Osteoblast (primary cell): ENCODE measurements at regions not wholly inside any gene's neighbourhood (a gene's known extent, or its start where the extent isn't known, plus 50 kb on each side); places are given as distances from the start of the nearest gene placed in this dataset.

ENCODE experiments used
- DNase-seq: peaks from one replicate; pipeline ENCODE4 v3.0.0; 2011; ENCODE audit warnings: low spot score, mixed read lengths; ENCODE audit not compliant: insufficient read length; ENCODE audit errors: missing footprints
- H2AFZ ChIP-seq: 2 replicates; pipeline ENCODE4 v1.6.0; 2011; ENCODE audit warnings: mild to moderate bottlenecking, low read length
- H3K27ac ChIP-seq: 2 replicates; pipeline ENCODE4 v1.5.1; 2011; ENCODE audit warnings: mild to moderate bottlenecking, low read depth, low read length, moderate library complexity
- H3K27me3 ChIP-seq: 2 replicates; pipeline ENCODE4 v1.6.0; 2012; ENCODE audit warnings: mild to moderate bottlenecking, control low read depth, inconsistent platforms, low read length, moderate library complexity; ENCODE audit not compliant: insufficient read depth
- H3K36me3 ChIP-seq: 2 replicates; pipeline ENCODE4 v1.5.1; 2011; ENCODE audit warnings: mild to moderate bottlenecking, low read length, control low read depth, moderate library complexity; ENCODE audit not compliant: insufficient read depth
- H3K4me1 ChIP-seq: 2 replicates; pipeline ENCODE4 v1.5.1; 2011; ENCODE audit warnings: mild to moderate bottlenecking, low read length, control low read depth, moderate library complexity; ENCODE audit not compliant: insufficient read depth
- H3K4me2 ChIP-seq: 2 replicates; pipeline ENCODE4 v1.6.0; 2011; ENCODE audit warnings: mild to moderate bottlenecking, low read length; ENCODE audit not compliant: insufficient read depth
- H3K4me3 ChIP-seq: fragments of 200-600 bp; sonication (generic); 3 replicates; pipeline ENCODE4 v1.5.1; 2012; ENCODE audit warnings: mild to moderate bottlenecking, low read length, inconsistent platforms; ENCODE audit not compliant: insufficient read depth
- H3K79me2 ChIP-seq: 2 replicates; pipeline ENCODE4 v1.6.0; 2012; ENCODE audit warnings: mild to moderate bottlenecking, low read length, control low read depth, inconsistent platforms; ENCODE audit not compliant: insufficient read depth
- H3K9me3 ChIP-seq: 2 replicates; pipeline ENCODE4 v1.5.1; 2011; ENCODE audit warnings: low read depth, low read length, control low read depth
- H4K20me1 ChIP-seq: 2 replicates; pipeline ENCODE4 v1.6.0; 2012; ENCODE audit warnings: mild to moderate bottlenecking, low read length, control low read depth; ENCODE audit not compliant: insufficient read depth
- CTCF ChIP-seq: IDR thresholded peaks from 2 replicates; pipeline ENCODE4 v1.5.1; 2011; ENCODE audit warnings: mild to moderate bottlenecking, low read depth, low read length, moderate library complexity; ENCODE audit errors: extremely low read depth

GRCh38 chr18:27556741-27557140 is 371.6 kb upstream of the CHST9 start:
- H3K4me3 ChIP-seq, result no peak overlapping the region
- no peak overlapping the region for H2AFZ ChIP-seq
- H3K27me3 ChIP-seq, result no peaks in the 10 kb centered on the region
- H3K36me3 ChIP-seq, result no peaks in the 10 kb centered on the region
- H3K9me3 ChIP-seq, result no peaks in the 10 kb centered on the region
- no peaks in the 10 kb centered on the region for H4K20me1 ChIP-seq
- no peak for DNase-seq
- no peak for TF ChIP-seq CTCF
- H3K4me1 ChIP-seq, result no peaks in the 10 kb centered on the region
- no peaks in the 10 kb centered on the region for H3K79me2 ChIP-seq
- H3K4me2 ChIP-seq, result no peak overlapping the region
- H3K27ac ChIP-seq, result no peak overlapping the region

GRCh38 chr18:27549335-27550039 is 364.4 kb upstream of the CHST9 start:
- H4K20me1 ChIP-seq, result no peaks in the 10 kb centered on the region
- H3K36me3 ChIP-seq, result no peaks in the 10 kb centered on the region
- H3K27ac ChIP-seq, result no peak overlapping the region
- no peak overlapping the region for H2AFZ ChIP-seq
- H3K79me2 ChIP-seq, result no peaks in the 10 kb centered on the region
- H3K9me3 ChIP-seq, result no peaks in the 10 kb centered on the region
- H3K4me1 ChIP-seq, result no peaks in the 10 kb centered on the region
- no peak overlapping the region for H3K4me3 ChIP-seq
- H3K4me2 ChIP-seq, result no peak overlapping the region
- DNase-seq, result no peak
- no peaks in the 10 kb centered on the region for H3K27me3 ChIP-seq
- TF ChIP-seq CTCF, result no peak

GRCh38 chr18:27546991-27547390 is 361.9 kb upstream of the CHST9 start:
- Histone ChIP-seq H3K4me1 (no peaks in the 10 kb centered on the region), H3K27me3 (no peaks in the 10 kb centered on the region), H3K36me3 (no peaks in the 10 kb centered on the region), H3K27ac (no peak overlapping the region), H3K9me3 (no peaks in the 10 kb centered on the region), H3K4me3 (no peak overlapping the region), H4K20me1 (no peaks in the 10 kb centered on the region), H3K4me2 (no peak overlapping the region), H2AFZ (no peak overlapping the region), H3K79me2 (no peaks in the 10 kb centered on the region)
- no peak for DNase-seq
- no peak for TF ChIP-seq CTCF

GRCh38 chr18:27544206-27544605 is 359.1 kb upstream of the CHST9 start:
- Histone ChIP-seq H3K27me3 (no peaks in the 10 kb centered on the region), H3K27ac (no peak overlapping the region), H3K4me2 (no peak overlapping the region), H3K4me3 (no peak overlapping the region), H2AFZ (no peak overlapping the region), H4K20me1 (no peaks in the 10 kb centered on the region), H3K4me1 (no peaks in the 10 kb centered on the region), H3K36me3 (no peaks in the 10 kb centered on the region), H3K9me3 (no peaks in the 10 kb centered on the region), H3K79me2 (no peaks in the 10 kb centered on the region)
- TF ChIP-seq CTCF, result no peak
- DNase-seq, result no peak
